ENCODE measurements at regions not wholly inside any gene's neighbourhood (a gene's known extent, or its start where the extent isn't known, plus 50 kb on each side); places are given as distances from the start of the nearest gene placed in this dataset.

DNA sequence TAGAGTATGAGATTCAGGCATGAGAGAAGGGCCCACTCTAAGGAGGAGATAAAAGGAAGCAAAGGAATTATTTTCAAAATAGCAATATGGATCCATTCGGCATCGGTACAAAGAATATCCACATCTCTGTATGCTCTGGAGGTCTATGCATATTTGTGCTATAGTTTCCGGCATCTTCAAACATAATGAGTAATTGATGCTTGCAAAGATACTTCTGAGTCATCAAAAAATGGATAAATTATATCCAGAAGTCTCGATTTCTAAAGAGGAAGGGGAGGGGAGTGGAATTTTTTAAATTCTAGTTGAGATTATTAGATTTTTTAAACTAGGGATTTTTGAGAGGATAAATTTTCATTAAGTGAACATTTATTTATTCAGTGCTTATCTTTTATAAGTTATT is 72.9 kb upstream of the KIAA1217 start:
- TF ChIP-seq POLR2A (IDR thresholded peaks at IDR 0.05; ENCODE audit: low read depth, low read length): no peak
- no peak for TF ChIP-seq NR2C2 (IDR thresholded peaks at IDR 0.05; ENCODE audit: borderline replicate concordance, control insufficient read depth, insufficient read length, low read depth)
- TF ChIP-seq, protein P1, sequence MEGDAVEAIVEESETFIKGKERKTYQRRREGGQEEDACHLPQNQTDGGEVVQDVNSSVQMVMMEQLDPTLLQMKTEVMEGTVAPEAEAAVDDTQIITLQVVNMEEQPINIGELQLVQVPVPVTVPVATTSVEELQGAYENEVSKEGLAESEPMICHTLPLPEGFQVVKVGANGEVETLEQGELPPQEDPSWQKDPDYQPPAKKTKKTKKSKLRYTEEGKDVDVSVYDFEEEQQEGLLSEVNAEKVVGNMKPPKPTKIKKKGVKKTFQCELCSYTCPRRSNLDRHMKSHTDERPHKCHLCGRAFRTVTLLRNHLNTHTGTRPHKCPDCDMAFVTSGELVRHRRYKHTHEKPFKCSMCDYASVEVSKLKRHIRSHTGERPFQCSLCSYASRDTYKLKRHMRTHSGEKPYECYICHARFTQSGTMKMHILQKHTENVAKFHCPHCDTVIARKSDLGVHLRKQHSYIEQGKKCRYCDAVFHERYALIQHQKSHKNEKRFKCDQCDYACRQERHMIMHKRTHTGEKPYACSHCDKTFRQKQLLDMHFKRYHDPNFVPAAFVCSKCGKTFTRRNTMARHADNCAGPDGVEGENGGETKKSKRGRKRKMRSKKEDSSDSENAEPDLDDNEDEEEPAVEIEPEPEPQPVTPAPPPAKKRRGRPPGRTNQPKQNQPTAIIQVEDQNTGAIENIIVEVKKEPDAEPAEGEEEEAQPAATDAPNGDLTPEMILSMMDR (IDR thresholded peaks at IDR 0.05 in 2 of 3, conservative IDR thresholded peaks at IDR 0.05 in 1 of 3; ENCODE audit: control insufficient read depth in 2 of 3, extremely low read depth in 1 of 3, insufficient read depth in 1 of 3, low read depth in 3 of 3, low read length in 3 of 3): no peak
- TF ChIP-seq ETV6 (conservative IDR thresholded peaks at IDR 0.05 in 1 of 2, IDR thresholded peaks at IDR 0.05 in 1 of 2; ENCODE audit: borderline replicate concordance in 1 of 2, low read depth in 1 of 2): no peak
- TF ChIP-seq CREB1 (IDR thresholded peaks at IDR 0.05; ENCODE audit: low read depth): no peak
- no peak for TF ChIP-seq ZNF274 (IDR thresholded peaks at IDR 0.05; ENCODE audit: insufficient read depth, insufficient read length)
- TF ChIP-seq NBN (IDR thresholded peaks at IDR 0.05): no peak
- TF ChIP-seq ZZZ3 (IDR thresholded peaks at IDR 0.05; ENCODE audit: control insufficient read depth, insufficient read length, low read depth): no peak
- no peak for TF ChIP-seq POLR2AphosphoS5 (IDR thresholded peaks at IDR 0.05; ENCODE audit: low read length)
- no peak for TF ChIP-seq SRF (IDR thresholded peaks at IDR 0.05; ENCODE audit: low read depth in 2 of 2, low read length in 2 of 2)
- no peak for TF ChIP-seq PKNOX1 (IDR thresholded peaks at IDR 0.05)

All from GM12878 (cell line).